GM20000 (cell line): ENCODE measurements at regions not wholly inside any gene's neighbourhood (a gene's known extent, or its start where the extent isn't known, plus 50 kb on each side); places are given as distances from the start of the nearest gene placed in this dataset.

Experiments used
- DNase-seq: peaks from one replicate; pipeline ENCODE4 v3.0.0; 2012; ENCODE audit warnings: low spot score
- TF ChIP-seq, protein P1 (sequence below): IDR thresholded peaks from 2 replicates; pipeline ENCODE4 v1.5.1; 2012; ENCODE audit warnings: mild to moderate bottlenecking, control low read depth; ENCODE audit errors: extremely low read depth, missing control alignments

DNA sequence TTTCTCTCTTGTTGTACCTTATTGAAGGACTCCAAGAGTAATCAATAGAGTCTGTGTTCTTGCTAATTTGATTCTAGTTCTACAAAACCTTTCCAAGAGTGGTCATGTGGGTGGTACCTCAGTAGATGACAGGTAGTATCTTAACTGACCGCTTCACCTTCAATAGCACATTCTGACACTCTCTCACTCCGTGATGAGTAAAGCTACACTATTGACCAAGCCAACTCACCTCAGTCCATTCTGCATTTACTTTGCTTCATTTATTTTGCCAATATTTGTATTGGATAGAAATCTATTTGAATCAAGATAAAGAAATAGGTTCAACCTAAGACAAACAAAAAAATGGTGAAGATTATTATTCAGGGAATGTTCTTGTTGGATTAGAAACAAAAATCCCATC is 1869.6 kb upstream of the CELF4 start:
- DNase-seq: no peak
- TF ChIP-seq, protein P1, sequence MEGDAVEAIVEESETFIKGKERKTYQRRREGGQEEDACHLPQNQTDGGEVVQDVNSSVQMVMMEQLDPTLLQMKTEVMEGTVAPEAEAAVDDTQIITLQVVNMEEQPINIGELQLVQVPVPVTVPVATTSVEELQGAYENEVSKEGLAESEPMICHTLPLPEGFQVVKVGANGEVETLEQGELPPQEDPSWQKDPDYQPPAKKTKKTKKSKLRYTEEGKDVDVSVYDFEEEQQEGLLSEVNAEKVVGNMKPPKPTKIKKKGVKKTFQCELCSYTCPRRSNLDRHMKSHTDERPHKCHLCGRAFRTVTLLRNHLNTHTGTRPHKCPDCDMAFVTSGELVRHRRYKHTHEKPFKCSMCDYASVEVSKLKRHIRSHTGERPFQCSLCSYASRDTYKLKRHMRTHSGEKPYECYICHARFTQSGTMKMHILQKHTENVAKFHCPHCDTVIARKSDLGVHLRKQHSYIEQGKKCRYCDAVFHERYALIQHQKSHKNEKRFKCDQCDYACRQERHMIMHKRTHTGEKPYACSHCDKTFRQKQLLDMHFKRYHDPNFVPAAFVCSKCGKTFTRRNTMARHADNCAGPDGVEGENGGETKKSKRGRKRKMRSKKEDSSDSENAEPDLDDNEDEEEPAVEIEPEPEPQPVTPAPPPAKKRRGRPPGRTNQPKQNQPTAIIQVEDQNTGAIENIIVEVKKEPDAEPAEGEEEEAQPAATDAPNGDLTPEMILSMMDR: no peak

GRCh38 chr18:39434223-39434920 is 1868.8 kb upstream of the CELF4 start:
- TF ChIP-seq, protein P1: no peak
- no peak for DNase-seq

DNA sequence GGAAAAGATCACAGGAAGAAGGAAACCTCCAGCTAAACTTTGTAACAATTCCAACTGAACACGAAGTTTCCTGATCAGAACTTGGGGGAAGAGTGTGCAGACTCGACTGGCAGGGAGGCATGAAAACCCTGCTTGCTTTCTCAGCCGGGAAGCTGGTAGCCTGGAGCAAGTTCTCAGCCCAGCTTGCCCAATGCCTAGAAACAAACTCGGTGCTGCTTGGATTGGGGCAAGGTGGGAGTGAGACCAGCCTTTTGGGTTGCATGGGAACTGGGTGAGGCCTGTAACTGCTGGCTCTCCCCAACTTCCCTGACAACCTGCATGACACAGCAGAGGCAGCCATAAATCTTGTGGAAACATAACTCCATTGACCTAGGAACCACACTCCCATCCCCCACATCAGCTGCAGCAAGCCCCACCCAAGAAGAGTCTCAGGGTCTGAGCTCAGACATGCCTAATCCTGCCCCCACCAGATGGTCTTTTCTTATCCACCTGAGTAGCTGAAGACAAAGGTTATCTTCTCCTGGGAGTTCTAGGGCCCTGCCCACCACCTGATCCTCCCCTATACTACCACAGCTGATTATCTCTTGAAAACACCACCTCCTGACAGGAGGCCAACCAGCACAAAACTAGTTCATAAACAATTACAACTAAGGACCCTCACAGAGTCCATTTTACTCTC is 1859.7 kb upstream of the CELF4 start:
- TF ChIP-seq, protein P1: no peak
- DNase-seq: no peak

GRCh38 chr18:39424261-39424660 is 1858.7 kb upstream of the CELF4 start:
- TF ChIP-seq, protein P1: no peak
- no peak for DNase-seq

GRCh38 chr18:39421276-39421675 is 1855.7 kb upstream of the CELF4 start:
- TF ChIP-seq, protein P1: no peak
- no peak for DNase-seq

DNA sequence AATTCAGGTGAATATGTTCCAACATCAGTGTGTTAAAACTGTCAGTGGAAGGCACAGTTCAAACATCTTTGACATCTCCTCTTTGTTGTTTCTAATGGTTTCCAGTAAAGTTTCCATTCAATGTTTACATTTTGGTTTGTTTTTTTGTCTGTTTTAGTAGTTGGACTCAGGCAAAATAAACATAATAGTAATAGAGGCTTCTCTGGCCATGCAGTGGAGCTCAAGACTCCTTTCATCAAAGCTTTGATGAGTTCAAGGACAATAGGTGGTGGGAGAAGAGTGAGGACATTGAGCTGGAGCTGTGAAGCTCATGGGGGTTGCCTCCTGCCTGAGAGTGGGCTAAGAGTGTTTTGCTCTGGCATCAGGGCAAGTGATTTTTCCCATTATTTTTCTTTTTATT is 1853.7 kb upstream of the CELF4 start:
- DNase-seq: no peak
- TF ChIP-seq, protein P1: no peak

GRCh38 chr18:39415471-39415870 is 1849.9 kb upstream of the CELF4 start:
- TF ChIP-seq, protein P1: no peak
- no peak for DNase-seq
